NCI-H1105 treated with DMSO at 0.1 percent for 48 hours (cell line): ENCODE measurements at regions not wholly inside any gene's neighbourhood (a gene's known extent, or its start where the extent isn't known, plus 50 kb on each side); places are given as distances from the start of the nearest gene placed in this dataset.

ENCODE experiments used
- DNase-seq: peaks from one replicate; lab custom pipeline; 2025; lab: John Stamatoyannopoulos, UW

GRCh38 chr5:1706021-1706420 is 93.6 kb downstream of the MRPL36 start:
- DNase-seq: no peak

GRCh38 chr5:1704676-1705075 is 95.0 kb downstream of the MRPL36 start:
- DNase-seq: no peak

DNA sequence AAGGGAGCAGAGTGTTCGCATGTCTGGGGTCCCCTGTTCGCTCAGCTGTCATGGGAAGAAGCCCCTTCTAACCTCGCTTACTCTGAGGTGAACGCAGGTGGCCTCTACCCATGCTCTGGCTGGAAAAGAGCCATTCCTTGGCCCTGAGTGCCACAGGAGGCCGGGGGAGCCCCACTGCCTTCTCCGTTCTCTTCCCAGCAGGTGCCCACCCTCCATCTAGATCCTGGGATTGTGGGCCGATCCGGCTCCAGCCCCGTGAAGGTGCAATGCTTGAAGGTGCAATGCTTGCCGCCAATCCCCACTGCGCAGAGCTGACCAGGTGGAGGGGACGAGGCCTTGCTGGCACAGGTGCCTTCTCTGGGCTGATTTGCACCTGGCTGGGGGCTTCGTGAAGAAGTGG is 95.4 kb downstream of the MRPL36 start:
- DNase-seq: no peak

- DNase-seq: no peak
Measured at GRCh38 chr5:1703352-1704050, 96.1 kb downstream of the MRPL36 start.

DNA sequence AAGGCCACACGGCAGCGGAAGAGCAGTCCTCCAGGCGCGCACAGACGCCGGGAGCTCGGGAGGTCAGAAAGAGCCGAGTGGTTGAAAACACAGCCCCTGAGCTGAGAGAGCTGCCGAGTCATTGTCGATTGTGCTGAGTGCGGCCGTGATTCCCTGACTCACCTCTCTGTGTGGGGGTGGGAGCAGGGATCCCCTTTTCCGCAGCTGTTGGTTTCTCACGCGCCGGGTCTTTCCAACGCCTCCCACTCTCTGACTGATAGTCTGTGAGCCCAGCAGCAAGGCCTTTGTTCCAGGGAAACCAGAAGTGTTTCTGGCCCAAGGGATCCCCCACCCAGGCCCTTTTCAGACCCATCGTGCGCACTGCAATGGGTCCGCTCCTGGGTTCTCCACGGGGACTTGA is 97.3 kb downstream of the MRPL36 start:
- no peak for DNase-seq

DNA sequence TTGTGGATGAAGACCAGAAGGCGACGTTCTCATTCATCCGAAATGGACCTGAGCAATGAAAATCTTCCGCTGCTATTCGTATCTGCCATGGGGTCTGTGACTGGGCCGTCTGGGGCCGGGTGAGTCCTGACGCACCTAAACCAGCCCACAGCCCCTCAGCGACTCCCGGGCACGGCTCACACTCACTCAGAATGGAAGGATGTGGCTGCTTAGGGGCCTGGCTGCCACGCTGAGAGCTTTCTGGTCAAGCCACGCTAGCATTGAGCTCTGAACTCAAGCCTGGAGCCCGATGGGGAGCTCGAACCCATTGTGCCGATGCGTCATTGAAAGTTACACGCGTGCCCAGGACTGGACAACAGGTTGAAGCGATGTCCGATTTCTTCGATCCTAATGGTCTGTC is 97.8 kb downstream of the MRPL36 start:
- DNase-seq: no peak

DNA sequence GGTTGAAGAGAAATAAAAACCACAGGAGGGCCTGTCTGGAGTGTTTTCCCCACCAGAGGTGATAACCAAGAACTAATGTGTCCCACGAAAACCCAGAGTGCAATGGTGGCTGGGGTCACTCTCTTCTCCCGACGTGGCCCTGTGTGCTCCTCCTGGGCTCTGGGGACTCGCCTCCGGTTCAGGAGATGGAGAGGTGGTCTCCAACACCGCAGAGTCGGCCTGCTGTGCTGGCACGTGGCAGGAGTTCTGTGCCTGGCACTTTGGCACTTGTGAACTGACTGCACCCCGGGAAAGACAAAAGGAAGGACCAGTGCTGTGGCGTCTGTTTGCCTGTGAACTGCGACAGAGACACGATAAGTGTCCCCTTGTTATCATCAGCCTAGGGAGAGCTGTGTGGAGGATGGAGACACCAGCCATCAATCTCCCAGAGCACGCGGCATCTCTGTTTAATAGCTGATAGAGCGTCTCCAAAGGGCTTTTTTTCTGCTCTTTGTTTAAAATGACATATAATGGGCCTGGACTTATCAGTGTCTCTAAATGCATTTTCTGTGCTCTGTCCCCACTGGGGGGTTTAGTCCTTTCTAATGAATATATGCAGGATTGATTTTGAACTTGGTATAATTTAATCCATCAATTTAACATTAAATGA is 98.3 kb downstream of the MRPL36 start:
- no peak for DNase-seq

DNA sequence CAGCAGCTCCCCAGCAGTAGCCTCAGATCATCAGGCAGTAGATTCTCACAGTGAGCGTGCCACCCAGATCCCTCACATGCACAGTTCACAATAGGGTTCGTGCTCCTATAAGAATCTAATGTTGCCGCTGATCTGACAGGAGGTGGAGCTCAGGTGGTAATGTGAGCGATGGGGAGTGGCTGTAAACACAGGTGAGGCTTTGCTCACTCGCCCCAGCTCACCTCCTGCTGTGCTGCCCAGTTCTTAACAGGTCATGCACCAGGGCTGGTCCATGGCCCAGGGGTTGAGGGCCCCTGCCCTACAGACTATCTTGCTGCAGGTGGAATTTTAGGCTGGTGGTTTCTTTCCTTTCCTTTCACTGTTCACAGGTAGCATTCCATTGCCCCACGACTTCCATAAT is 100.2 kb downstream of the MRPL36 start:
- DNase-seq: no peak

DNA sequence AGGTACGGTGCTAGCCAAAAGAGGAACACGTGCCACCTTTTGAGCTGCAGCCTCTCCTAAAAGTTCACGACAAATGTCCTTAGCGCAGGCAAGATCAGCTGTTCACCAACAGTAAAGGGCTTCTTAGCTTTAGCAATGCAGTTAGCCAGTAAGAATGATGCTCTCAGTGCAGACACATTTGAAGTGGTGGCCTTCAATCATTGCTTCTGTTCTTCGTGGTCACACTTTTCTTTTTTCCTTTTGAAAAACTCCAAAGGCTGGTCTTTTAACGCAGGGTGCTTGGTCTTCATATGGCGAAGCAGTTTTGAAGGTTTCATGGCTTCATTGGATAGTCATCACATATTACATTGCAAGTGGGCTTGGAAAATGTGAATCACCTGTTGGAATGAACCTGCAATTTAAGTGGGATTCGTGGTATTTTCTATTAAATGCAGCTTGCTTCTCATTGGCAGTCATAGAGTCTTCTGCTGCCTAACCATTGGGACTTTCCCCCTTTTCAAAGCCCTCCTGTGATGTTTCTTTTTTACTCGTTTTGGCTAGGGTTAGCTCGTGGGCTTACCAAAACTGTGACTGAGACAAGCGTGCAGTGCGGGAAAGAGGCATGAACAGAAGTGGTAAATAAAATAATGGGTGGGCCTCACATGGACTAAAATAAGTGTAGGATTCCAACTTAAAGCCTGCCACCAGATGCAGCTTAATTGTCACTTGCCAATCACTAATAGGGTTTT is 100.9 kb downstream of the MRPL36 start:
- no peak for DNase-seq

DNA sequence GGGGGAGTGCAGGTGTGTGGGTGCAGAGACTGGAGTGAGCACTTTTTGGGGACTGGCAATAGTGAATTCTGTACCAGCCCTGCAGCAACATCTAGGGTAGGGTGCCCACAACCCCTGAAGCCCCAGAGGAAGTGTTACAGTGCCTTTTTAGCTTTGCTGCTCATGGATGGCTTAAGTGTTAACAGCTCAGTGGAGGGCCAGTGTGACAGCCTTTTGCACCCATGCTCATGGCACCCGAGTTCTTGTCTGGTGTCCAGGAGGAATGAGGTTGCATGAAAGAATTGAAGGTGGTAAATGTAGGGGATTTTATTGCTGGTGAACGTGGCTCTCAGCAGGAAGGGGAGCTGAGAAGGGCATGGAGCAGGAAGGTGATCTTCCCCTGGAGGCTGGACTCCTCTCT is 107.3 kb downstream of the MRPL36 start:
- DNase-seq: no peak

- no peak for DNase-seq
Measured at GRCh38 chr5:1687301-1687970, 112.2 kb downstream of the MRPL36 start.

DNA sequence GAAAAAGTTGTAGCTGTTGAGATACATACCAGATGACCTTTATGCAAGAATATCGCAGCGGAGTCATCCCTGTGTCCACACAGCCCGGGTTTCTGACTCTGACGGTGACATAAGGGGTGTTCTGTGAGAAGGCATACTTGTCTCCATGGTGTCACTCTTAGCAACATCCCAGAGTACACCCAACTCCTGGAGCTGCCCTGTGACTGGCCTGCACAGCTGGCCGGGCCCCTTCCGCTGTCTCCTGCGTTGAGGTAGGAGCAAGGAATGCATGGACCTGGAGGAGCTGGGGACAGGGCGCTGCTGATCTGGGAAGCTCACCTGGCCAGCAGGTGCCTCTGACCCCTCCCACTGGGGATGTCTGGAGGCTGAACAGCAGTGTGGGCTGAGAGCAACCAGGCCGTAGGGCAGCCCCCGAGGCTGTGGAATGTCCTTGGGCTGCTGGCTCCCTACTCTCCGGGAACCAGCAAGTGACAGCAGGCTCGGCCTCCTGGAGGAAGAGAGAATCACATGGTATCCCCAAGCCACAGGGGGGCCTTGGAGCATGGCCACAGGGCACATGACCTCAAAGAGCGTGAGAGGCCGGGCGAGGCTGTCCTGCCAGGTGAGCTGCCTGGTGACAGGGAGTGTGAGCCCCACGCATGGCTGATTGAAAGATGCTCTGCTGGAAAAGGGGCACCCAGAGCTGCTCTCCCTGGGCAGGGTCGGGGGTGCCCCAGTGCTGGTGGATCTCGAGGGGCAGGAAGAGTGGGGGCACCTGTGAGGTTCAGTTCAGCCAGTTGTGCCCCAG is 113.4 kb downstream of the MRPL36 start:
- no peak for DNase-seq

- DNase-seq: no peak
Measured at GRCh38 chr5:1685066-1685465, 114.6 kb downstream of the MRPL36 start.

DNA sequence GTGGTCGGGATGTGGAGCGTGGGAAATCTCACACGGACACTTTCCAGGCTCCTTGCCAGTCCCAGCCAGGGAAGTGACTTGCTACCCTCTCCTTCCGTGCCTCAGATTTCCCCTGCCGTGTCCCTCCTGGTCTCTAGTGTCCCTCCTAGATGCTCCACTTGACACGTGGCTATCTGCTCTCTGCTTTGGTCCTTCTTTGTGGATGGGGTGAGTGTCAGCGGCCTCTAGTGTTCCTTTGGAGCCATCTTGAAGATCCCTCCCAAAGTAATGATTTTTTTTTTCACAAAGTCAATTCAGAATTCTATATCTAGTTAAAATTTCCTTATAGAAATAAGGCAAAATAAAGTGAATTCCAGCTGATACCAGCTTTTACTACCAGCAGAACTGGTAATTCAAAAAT is 117.7 kb downstream of the MRPL36 start:
- no peak for DNase-seq

GRCh38 chr5:1673042-1673677 is 126.5 kb downstream of the MRPL36 start:
- DNase-seq: no peak

DNA sequence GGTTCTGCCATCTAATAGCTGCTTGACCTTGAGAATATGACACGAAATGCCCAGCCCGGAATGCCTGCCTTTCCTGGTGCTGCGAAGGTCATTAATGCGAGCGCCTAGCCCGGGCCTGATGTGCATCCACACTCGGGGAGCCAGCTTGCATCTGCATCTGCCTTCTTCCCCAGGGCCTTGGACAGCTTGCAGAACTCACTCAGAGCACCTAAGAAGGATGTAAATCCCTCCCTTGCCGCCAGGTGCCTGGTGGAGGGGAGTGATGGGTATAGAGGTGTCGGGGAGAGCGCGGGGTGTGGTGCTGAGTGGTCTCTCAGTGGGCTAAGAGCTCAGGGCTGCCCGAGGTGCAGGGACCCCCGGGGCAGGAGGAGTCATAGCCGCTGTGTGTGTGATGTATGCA is 127.2 kb downstream of the MRPL36 start:
- no peak for DNase-seq

GRCh38 chr5:1671351-1671750 is 128.3 kb downstream of the MRPL36 start:
- no peak for DNase-seq

- no peak for DNase-seq
Measured at GRCh38 chr5:1670351-1670750, 129.3 kb downstream of the MRPL36 start.

GRCh38 chr5:1669276-1670155 is 130.1 kb downstream of the MRPL36 start:
- no peak for DNase-seq

DNA sequence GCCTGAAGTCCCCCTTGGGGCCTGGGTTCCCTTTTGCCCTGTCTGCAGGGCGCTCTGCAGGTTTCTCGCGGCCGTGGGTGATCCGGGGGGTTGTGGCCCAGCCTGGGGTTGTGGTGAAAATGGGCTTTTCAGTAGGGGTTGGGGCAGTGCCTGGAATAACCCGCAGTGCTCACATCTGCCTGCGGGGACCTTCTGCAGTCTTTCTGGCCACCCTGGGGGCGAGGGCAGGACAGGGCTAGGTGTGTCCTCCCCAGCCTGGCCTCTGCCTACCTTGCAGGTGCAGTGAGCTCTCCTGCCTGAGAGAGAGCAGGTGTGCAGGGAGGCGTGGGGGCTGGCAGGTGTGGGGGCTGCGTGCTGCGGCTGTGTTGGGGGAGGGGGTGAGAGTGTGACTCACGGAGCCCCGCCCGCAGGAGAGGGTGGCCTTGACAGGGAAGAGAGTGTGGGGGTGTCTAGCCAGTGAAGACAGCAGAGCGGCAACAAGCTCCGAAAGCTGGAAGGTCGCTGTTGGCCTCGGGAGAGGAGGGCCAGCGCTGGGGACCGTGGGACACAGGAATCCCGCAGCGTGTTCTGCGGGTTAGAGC is 131.4 kb downstream of the MRPL36 start:
- peak; percentile 26 for DNase-seq
